Adrenal gland (tissue), 5 donors: ENCODE measurements at regions not wholly inside any gene's neighbourhood (a gene's known extent, or its start where the extent isn't known, plus 50 kb on each side); places are given as distances from the start of the nearest gene placed in this dataset.

Experiments used
- CTCF ChIP-seq, 6 experiments: fragments of 450-650 bp in 4 of 6; fragments of 200-600 bp in 2 of 6; sonication (generic) in 1 of 6; IDR thresholded peaks; 1 replicate in 5 of 6; 2 replicates in 1 of 6; pipeline versions ENCODE4 v1.5.1 to v1.8.0; 2016 to 2021; ENCODE audit warnings: antibody characterized with exemption in 6 of 6, mild to moderate bottlenecking in 2 of 6, moderate library complexity in 1 of 6
- POLR2A ChIP-seq, 2 donors: fragments of 450-650 bp; IDR thresholded peaks; one replicate each; pipeline ENCODE4 v1.6.1; 2017; ENCODE audit warnings: antibody characterized with exemption in 2 of 2, mild to moderate bottlenecking in 2 of 2, moderate library complexity in 1 of 2
- donor health status: DM: no; HTN: no; CAD: no.

- TF ChIP-seq CTCF (IDR thresholded peaks at IDR 0.05) (no peak), POLR2A (IDR thresholded peaks at IDR 0.05) (no peak)
Measured at GRCh38 chr20:61184194-61184593, 67.9 kb upstream of the CDH4 start.
